Pancreas (tissue), 10 donors: ENCODE measurements at regions not wholly inside any gene's neighbourhood (a gene's known extent, or its start where the extent isn't known, plus 50 kb on each side); places are given as distances from the start of the nearest gene placed in this dataset.

Experiments
- ATAC-seq, 4 donors: fragments of 200-7000 bp; cut with Tn5 transposase; one replicate each; pipeline versions ENCODE4 v1.8.0 to v1.9.1; 2020; ENCODE audit warnings: mild to moderate bottlenecking in 4 of 4, moderate library complexity in 4 of 4
- DNase-seq, 6 donors: peaks; one replicate each; pipeline ENCODE4 v3.0.0-alpha.2; 2020
- FAIRE-seq: peaks from 2 replicates; lab custom pipeline; 2012; peaks lifted over from hg19 to GRCh38; lab: Jason Lieb, UNC
- H3K27ac ChIP-seq, 4 donors: fragments of 200-600 bp; sonication (generic); 1 replicate in 3 of 4; 2 replicates in 1 of 4; pipeline versions ENCODE4 v1.5.0 to v1.8.0; 2020
- H3K27me3 ChIP-seq, 4 donors: fragments of 200-600 bp; one replicate each; pipeline ENCODE4 v1.8.0; 2021
- H3K36me3 ChIP-seq, 3 donors: fragments of 200-600 bp; sonication (generic) in 1 of 3; one replicate each; pipeline versions ENCODE4 v1.5.0 to v1.8.0; 2020 to 2021
- H3K4me1 ChIP-seq, 3 donors: fragments of 200-600 bp; one replicate each; pipeline ENCODE4 v1.8.0; 2021
- H3K4me3 ChIP-seq, 4 donors: fragments of 200-600 bp; sonication (generic) in 2 of 4; one replicate each; pipeline versions ENCODE4 v1.5.0 to v1.8.0; 2020 to 2021
- H3K9me3 ChIP-seq, 4 donors: fragments of 200-600 bp; one replicate each; pipeline ENCODE4 v1.8.0; 2021
- CTCF ChIP-seq, 4 donors: fragments of 200-600 bp; sonication (generic) in 3 of 4; IDR thresholded peaks; one replicate each; pipeline versions ENCODE4 v1.5.0 to v1.8.0; 2021; ENCODE audit warnings: antibody characterized with exemption in 4 of 4
- WGBS, 2 donors: extraction: QIAGEN DNeasy Blood & Tissue Kit; methylation state at CpG; one replicate each; pipeline ENCODE4 v1.1.7; 2013; 5-methylcytosine and 5-hydroxymethylcytosine counted together
- intact Hi-C, 3 donors: fragments of 100-400 bp; cut with DNase I; formaldehyde crosslinking; loops; one replicate each; pipeline versions ENCODE4 v1.11.1 to v1.14.2; 2022
- donor health status: healthy with polysubstance abuse.
- donor health status: DM: no; HTN: no; CAD: no; lungs with moderate emphysema.
- donor health status: DM: no; HTN: no; CAD: no.
- donor health status: control.
- donor health status: control.
- donor health status: Bipolar disorder and iron deficiency.
- donor health status: DM: yes; HTN: yes; CAD: no.
- donor health status: DM: no; HTN: no; CAD: no.
- donor health status: DM: no; HTN: no; CAD: no.
- donor health status: DM: yes; HTN: yes; CAD: no.

GRCh38 chr6:12233693-12234571, 56.2 kb upstream of the EDN1 start:
- Histone ChIP-seq H3K27ac (no peak overlapping the region), H3K4me1 (peaks cover 0 to 4% (median 0%) of the 10 kb centered on the region in 3 donors), H3K9me3 (no peaks in the 10 kb centered on the region), H3K4me3 (no peak overlapping the region), H3K36me3 (no peaks in the 10 kb centered on the region), H3K27me3 (no peaks in the 10 kb centered on the region)
- intact Hi-C loops: loop anchor here in 2 of 3 donors (10.0 kb wide), 2 partner anchors 579 to 639 kb away; no protein-coding TSS in a partner anchor
- ATAC-seq (peak; percentile 86 to 98 (median 96)), DNase-seq (peak in 3 of 6 donors; percentile 27 to 63 (median 38)), FAIRE-seq (peak; percentile 60)
- TF ChIP-seq CTCF (IDR thresholded peaks at IDR 0.05): peak; percentile 6 to 70 (median 58)
- WGBS, 2 donors: 87 to 92% methylated on average over 4 of the region's 4 CpGs

GRCh38 chr6:12235341-12235740, 54.8 kb upstream of the EDN1 start:
- TF ChIP-seq CTCF (IDR thresholded peaks at IDR 0.05): no peak
- ATAC-seq: no peak
- Histone ChIP-seq H3K27ac (no peak overlapping the region), H3K4me3 (no peak overlapping the region), H3K9me3 (no peaks in the 10 kb centered on the region), H3K27me3 (no peaks in the 10 kb centered on the region), H3K36me3 (no peaks in the 10 kb centered on the region), H3K4me1 (peaks cover 0 to 4% (median 0%) of the 10 kb centered on the region in 3 donors)
- intact Hi-C loops: loop anchor here in 2 of 3 donors (10.0 kb wide), 2 partner anchors 581 to 641 kb away; no protein-coding TSS in a partner anchor
- 82 to 88% methylated on average over 5 of the region's 5 CpGs for WGBS, 2 donors
- FAIRE-seq: no peak
- DNase-seq: no peak

- DNase-seq (no peak), ATAC-seq (no peak), FAIRE-seq (no peak)
- no peaks in the 10 kb centered on the region for H3K9me3 ChIP-seq
- no peaks in the 10 kb centered on the region for H3K36me3 ChIP-seq
- intact Hi-C loops: loop anchor here in 2 of 3 donors (10.0 kb wide), 2 partner anchors 583 to 643 kb away; no protein-coding TSS in a partner anchor
- 87 to 90% methylated on average over 8 of the region's 8 CpGs for WGBS, 2 donors
- H3K4me1 ChIP-seq: peaks cover 0 to 4% (median 0%) of the 10 kb centered on the region in 3 donors
- H3K4me3 ChIP-seq: no peak overlapping the region
- no peaks in the 10 kb centered on the region for H3K27me3 ChIP-seq
- no peak for TF ChIP-seq CTCF (IDR thresholded peaks at IDR 0.05)
- H3K27ac ChIP-seq: no peak overlapping the region
These were observed 51.9 kb upstream of the EDN1 start for GRCh38 chr6:12238219-12238618.
